ENCODE measurements at regions not wholly inside any gene's neighbourhood (a gene's known extent, or its start where the extent isn't known, plus 50 kb on each side); places are given as distances from the start of the nearest gene placed in this dataset.

- TF ChIP-seq POLR2A (IDR thresholded peaks at IDR 0.05; ENCODE audit: borderline replicate concordance, extremely low read depth, insufficient read depth, insufficient read length) = no peak
- TF ChIP-seq MAX (IDR thresholded peaks at IDR 0.05) = no peak
- no peak for TF ChIP-seq REST (IDR thresholded peaks at IDR 0.05; ENCODE audit: low read depth)
- no peak for TF ChIP-seq EZH2phosphoT487 (IDR thresholded peaks at IDR 0.05; ENCODE audit: borderline replicate concordance)
- TF ChIP-seq RAD21 (IDR thresholded peaks at IDR 0.05; ENCODE audit: low read depth) = no peak
Observed at GRCh38 chr1:218665221-218665620, 320.1 kb downstream of the TGFB2 start (continued).

- intact Hi-C loops (cut with micrococcal nuclease) = no loop called here
- Histone ChIP-seq H3K27ac (ENCODE audit: low read depth, low read length) (peak overlapping the region; percentile 71; the same call in 1 of the 2 replicates), H3K4me3 (replicated peaks in 1 of 2; ENCODE audit: low read depth in 1 of 2, low read length in 2 of 2) (no peak overlapping the region), H3K9ac (ENCODE audit: low read length) (no peak overlapping the region), H3K4me1 (ENCODE audit: control insufficient read depth in 1 of 2, insufficient read depth in 2 of 2, low read length in 2 of 2) (peaks cover 12 to 37% of the 10 kb centered on the region in 2 experiments), H3K36me3 (ENCODE audit: control insufficient read depth in 1 of 2, insufficient read depth in 2 of 2, low read length in 2 of 2) (no peaks in the 10 kb centered on the region; a peak in 1 of 4 replicates), H3K4me2 (ENCODE audit: low read length) (no peak overlapping the region), H3K79me2 (ENCODE audit: insufficient read depth, low read length) (no peaks in the 10 kb centered on the region), H2AFZ (ENCODE audit: low read depth, low read length, poor library complexity, severe bottlenecking) (peak overlapping the region; percentile 37), H3K27me3 (ENCODE audit: insufficient read depth, low read length) (no peaks in the 10 kb centered on the region), H3K9me2 (ENCODE audit: insufficient read depth) (no peaks in the 10 kb centered on the region), H4K20me1 (ENCODE audit: insufficient read depth) (no peaks in the 10 kb centered on the region), H3K9me3 (ENCODE audit: control insufficient read depth in 1 of 2, insufficient read depth in 1 of 2, low read depth in 1 of 2, low read length in 2 of 2) (no peaks in the 10 kb centered on the region; a peak in 1 of 4 replicates)
- no peak for TF ChIP-seq RAD21 (IDR thresholded peaks at IDR 0.05; ENCODE audit: low read depth)
- no peak for TF ChIP-seq REST (IDR thresholded peaks at IDR 0.05; ENCODE audit: low read depth)
- TF ChIP-seq TCF7L2 (IDR thresholded peaks at IDR 0.05; ENCODE audit: borderline replicate concordance, extremely low read depth, insufficient read depth, insufficient read length) = no peak
- no peak for TF ChIP-seq EGR1 (IDR thresholded peaks at IDR 0.05; ENCODE audit: low read depth)
- ATAC-seq (no peak), DNase-seq (ENCODE audit: low read depth, low spot score) (no peak)
- BruUV-seq (replicated peaks) = no TSS peak
- CTCF ChIA-PET = no interaction called here
- RAD21 ChIA-PET (ENCODE audit: low non-redundant PET in 1 of 2, low total read pairs in 2 of 2, uncharacterized antibody in 2 of 2, unreplicated experiment in 2 of 2) = no interaction called here
- POLR2A ChIA-PET = no interaction called here
Observed at GRCh38 chr1:218666263-218666662, 321.1 kb downstream of the TGFB2 start.
